Astrocyte of the cerebellum (primary cell): ENCODE measurements at regions not wholly inside any gene's neighbourhood (a gene's known extent, or its start where the extent isn't known, plus 50 kb on each side); places are given as distances from the start of the nearest gene placed in this dataset.
A peak's percentile ranks its signal among the peaks of the same experiment; 100 is the strongest.

Experiments
- DNase-seq: peaks from one replicate; pipeline ENCODE4 v3.0.0-alpha.2; 2011; ENCODE audit warnings: low read depth
- H3K4me3 ChIP-seq: 2 replicates; pipeline ENCODE4 v1.5.1; 2011; ENCODE audit warnings: mild to moderate bottlenecking, low read depth, low read length, moderate library complexity
- in situ Hi-C: cut with HindIII; loops from 2 replicates; pipeline ENCODE4 v1.10.0; 2017; ENCODE audit warnings: low sequenced_read_pairs
- TF ChIP-seq, protein P1 (sequence below): IDR thresholded peaks from 2 replicates; pipeline ENCODE4 v1.5.1; 2012; ENCODE audit warnings: low read length, low read depth, moderate library complexity, mild to moderate bottlenecking; ENCODE audit errors: missing control alignments

DNA sequence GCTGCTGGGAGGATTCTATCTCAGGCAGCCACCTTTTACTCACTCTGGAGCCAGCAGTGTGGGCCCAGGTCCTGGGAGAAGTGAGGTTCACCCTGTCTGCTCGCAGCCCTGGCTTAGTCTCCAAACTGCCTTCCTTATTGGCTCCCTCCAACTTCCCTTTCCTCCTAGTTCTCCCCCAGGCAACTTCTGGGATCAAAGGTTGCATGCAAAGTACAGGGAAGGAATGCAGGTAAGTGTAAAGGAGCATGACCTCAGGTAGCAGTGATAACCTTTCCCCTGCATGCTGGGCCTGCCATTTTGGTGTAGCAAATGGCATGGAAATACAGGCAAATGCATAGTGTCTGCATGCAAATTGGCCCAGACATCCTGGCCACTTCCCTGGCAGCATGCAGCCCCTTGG is 53.8 kb upstream of the ARAP3 start:
- no peak overlapping the region for H3K4me3 ChIP-seq
- DNase-seq, result no peak
- TF ChIP-seq, protein P1, sequence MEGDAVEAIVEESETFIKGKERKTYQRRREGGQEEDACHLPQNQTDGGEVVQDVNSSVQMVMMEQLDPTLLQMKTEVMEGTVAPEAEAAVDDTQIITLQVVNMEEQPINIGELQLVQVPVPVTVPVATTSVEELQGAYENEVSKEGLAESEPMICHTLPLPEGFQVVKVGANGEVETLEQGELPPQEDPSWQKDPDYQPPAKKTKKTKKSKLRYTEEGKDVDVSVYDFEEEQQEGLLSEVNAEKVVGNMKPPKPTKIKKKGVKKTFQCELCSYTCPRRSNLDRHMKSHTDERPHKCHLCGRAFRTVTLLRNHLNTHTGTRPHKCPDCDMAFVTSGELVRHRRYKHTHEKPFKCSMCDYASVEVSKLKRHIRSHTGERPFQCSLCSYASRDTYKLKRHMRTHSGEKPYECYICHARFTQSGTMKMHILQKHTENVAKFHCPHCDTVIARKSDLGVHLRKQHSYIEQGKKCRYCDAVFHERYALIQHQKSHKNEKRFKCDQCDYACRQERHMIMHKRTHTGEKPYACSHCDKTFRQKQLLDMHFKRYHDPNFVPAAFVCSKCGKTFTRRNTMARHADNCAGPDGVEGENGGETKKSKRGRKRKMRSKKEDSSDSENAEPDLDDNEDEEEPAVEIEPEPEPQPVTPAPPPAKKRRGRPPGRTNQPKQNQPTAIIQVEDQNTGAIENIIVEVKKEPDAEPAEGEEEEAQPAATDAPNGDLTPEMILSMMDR, result no peak
- in situ Hi-C loops, result no loop called here

DNA sequence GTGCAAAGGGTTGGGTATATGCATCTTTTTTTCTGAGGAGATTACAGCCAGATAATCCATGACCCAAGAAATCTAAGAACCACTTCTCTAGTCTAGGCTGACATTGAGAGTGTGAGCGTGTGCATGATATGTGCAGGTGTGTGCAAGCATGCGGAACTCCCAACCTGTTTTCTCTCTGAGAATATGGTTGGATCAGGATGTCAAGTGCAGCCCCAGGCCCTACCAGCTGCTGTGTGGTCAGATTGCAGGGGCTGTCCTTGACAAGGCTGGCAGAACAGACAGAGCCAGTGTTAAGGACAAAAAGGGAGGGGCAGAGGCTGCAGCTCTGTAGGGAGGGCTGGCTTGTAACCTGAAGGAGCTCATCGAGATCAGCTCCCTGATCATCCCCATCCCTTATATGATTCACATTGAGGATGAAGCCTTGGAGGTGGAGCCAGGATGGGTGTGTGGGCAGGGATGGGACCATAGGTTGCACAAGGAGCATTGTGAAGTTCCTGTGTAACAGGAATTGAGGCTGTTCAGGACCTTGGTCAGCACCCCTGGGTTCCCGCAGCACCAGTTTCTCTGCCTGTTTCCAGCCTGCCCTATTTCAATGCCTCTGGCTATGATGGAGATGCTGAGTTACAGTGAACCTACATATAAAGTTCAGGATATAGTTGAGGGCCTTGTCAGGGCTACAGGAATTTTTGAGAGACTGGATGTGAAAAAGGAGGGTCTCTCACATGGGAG is 52.6 kb upstream of the ARAP3 start:
- no peak overlapping the region for H3K4me3 ChIP-seq
- TF ChIP-seq, protein P1, result no peak
- DNase-seq, result peak; percentile 29
- in situ Hi-C loops, result loop anchor here (5.0 kb wide), 1 partner anchor 52 kb away; the partner anchor contains the start of gene ARAP3

DNA sequence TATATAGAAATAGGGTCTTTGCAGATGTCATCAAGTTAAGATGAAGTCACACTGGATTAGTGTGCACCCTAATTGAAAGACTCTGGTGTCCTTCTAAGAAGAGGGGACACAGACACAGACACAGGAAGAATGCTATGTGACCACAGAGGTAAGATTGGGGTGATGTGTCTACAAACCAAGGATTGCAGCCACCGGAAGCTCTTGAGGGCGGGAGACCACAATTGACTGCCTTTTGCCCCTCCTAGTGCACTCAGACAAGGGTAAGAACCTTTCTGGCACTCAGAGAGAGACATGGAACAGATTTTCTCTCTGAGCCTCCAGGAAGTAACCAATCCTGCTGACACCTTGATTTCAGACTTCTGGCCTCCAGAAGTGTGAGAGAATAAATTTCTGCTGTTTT is 51.2 kb upstream of the ARAP3 start:
- TF ChIP-seq, protein P1, result no peak
- in situ Hi-C loops, result loop anchor here (5.0 kb wide), 1 partner anchor 51 kb away; the partner anchor contains the start of gene ARAP3
- H3K4me3 ChIP-seq, result no peak overlapping the region
- no peak for DNase-seq

DNA sequence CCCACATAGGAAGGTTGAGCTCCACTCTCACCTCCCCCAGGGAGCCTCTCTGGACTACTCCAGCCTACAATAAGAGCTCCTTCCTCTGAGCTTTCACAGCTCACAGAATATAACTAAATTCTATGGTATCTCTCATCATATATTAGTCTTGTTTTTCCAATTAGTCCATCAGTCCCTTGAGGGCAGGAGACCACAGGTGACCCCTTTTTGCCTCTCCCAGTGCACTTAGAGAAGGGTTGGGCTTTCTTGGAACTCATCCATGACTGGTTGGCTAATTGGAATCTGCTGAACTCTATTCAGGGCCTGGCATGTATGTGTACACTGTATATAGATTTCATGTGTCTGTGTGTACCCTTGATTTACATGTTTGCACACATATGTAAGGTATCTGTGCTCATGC is 50.4 kb upstream of the ARAP3 start:
- TF ChIP-seq, protein P1, result no peak
- in situ Hi-C loops, result loop anchor here (5.0 kb wide), 1 partner anchor 50 kb away; the partner anchor contains the start of gene ARAP3
- no peak overlapping the region for H3K4me3 ChIP-seq
- DNase-seq, result no peak
